ENCODE measurements at regions not wholly inside any gene's neighbourhood (a gene's known extent, or its start where the extent isn't known, plus 50 kb on each side); places are given as distances from the start of the nearest gene placed in this dataset.

DNA sequence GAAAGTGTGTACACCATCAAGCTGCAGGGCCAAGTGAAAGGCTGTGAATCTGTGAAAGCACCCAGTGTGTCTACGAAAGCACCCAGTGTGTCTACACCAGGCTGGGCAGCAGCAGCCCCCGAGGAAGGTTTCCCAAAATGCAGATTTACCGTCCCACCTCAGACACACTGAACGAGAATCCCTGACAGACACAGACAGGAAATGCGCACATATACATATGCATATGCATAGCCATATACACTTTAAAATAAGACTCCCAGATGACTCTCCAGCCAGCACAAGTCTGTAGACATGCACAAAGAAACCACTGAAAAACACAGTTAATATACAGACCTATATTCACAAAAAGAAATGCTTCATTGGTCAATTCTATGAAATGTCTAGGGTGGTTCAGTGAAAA is 155.5 kb upstream of the OPCML start:
- H3K9me3 ChIP-seq (ENCODE audit: control insufficient read depth, low read depth, low read length): no peaks in the 10 kb centered on the region
- no peak overlapping the region for H3K27ac ChIP-seq (ENCODE audit: insufficient read length, low read depth, low read length)
- no peak overlapping the region for H4K91ac ChIP-seq (ENCODE audit: insufficient read length, low read depth, low read length)
- no peak overlapping the region for H3K14ac ChIP-seq (ENCODE audit: insufficient read depth, low read length)
- H4K8ac ChIP-seq (replicated peaks; ENCODE audit: insufficient read length, low read depth, low read length): no peak overlapping the region
- H3K18ac ChIP-seq (ENCODE audit: insufficient read length, low read depth, low read length): no peak overlapping the region
- no peak overlapping the region for H2BK5ac ChIP-seq (ENCODE audit: insufficient read length, low read length)
- H2BK12ac ChIP-seq (ENCODE audit: insufficient read length, low read depth, low read length): no peak overlapping the region
- Mint-ChIP-seq H3K27me3 (ENCODE audit: low read depth) (no peaks in the 10 kb centered on the region), H3K36me3 (ENCODE audit: insufficient read depth in 1 of 3, low read depth in 3 of 3) (no peaks in the 10 kb centered on the region; a peak in 1 of 7 replicates), H3K4me3 (no peak overlapping the region), H3K9me3 (no peaks in the 10 kb centered on the region), H3K27ac (no peak overlapping the region), H3K4me1 (0 out of 4 replicates have a peak, but pooled peaks cover 0 to 4% of the 10 kb centered on the region in 2 experiments)
- no peak overlapping the region for H3K56ac ChIP-seq (ENCODE audit: insufficient read length, low read depth, low read length)
- H3T11ph ChIP-seq (ENCODE audit: low read length): no peak overlapping the region
- no peaks in the 10 kb centered on the region for H3K27me3 ChIP-seq (ENCODE audit: insufficient read depth, low read length)
- H2BK15ac ChIP-seq (ENCODE audit: low read depth, low read length): no peak overlapping the region
- TF ChIP-seq, protein P1, sequence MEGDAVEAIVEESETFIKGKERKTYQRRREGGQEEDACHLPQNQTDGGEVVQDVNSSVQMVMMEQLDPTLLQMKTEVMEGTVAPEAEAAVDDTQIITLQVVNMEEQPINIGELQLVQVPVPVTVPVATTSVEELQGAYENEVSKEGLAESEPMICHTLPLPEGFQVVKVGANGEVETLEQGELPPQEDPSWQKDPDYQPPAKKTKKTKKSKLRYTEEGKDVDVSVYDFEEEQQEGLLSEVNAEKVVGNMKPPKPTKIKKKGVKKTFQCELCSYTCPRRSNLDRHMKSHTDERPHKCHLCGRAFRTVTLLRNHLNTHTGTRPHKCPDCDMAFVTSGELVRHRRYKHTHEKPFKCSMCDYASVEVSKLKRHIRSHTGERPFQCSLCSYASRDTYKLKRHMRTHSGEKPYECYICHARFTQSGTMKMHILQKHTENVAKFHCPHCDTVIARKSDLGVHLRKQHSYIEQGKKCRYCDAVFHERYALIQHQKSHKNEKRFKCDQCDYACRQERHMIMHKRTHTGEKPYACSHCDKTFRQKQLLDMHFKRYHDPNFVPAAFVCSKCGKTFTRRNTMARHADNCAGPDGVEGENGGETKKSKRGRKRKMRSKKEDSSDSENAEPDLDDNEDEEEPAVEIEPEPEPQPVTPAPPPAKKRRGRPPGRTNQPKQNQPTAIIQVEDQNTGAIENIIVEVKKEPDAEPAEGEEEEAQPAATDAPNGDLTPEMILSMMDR (conservative IDR thresholded peaks at IDR 0.05): no peak
- H3K23ac ChIP-seq (ENCODE audit: insufficient read length, low read depth, low read length): no peak overlapping the region
- WGBS (ENCODE audit: extremely low coverage, insufficient read length, low lambda C conversion rate): no CpG with 5 or more reads among the region's 5 CpGs
- no peaks in the 10 kb centered on the region for H4K20me1 ChIP-seq (ENCODE audit: control insufficient read depth, insufficient read depth, insufficient read length)
- H4K5ac ChIP-seq (ENCODE audit: insufficient read length, low read depth, low read length): no peak overlapping the region
- no peak overlapping the region for H2AK5ac ChIP-seq (ENCODE audit: insufficient read length, low read length)
- no peak overlapping the region for H3K9ac ChIP-seq (ENCODE audit: extremely low read depth, insufficient read length, low read length)
- no peak overlapping the region for H3K4ac ChIP-seq (ENCODE audit: low read depth, low read length)
- H2BK120ac ChIP-seq (ENCODE audit: low read depth, low read length, poor library complexity, severe bottlenecking): no peak overlapping the region
- H3K79me2 ChIP-seq (ENCODE audit: insufficient read depth, low read length): no peaks in the 10 kb centered on the region
- H2BK20ac ChIP-seq (ENCODE audit: low read depth, low read length, poor library complexity, severe bottlenecking): no peak overlapping the region
- no peak for DNase-seq
- H3K23me2 ChIP-seq (ENCODE audit: insufficient read length, low read depth, low read length, poor library complexity, severe bottlenecking): no peaks in the 10 kb centered on the region
- H2AFZ ChIP-seq (ENCODE audit: low read length): no peak overlapping the region
- no peaks in the 10 kb centered on the region for H3K79me1 ChIP-seq (ENCODE audit: insufficient read depth, low read depth, low read length, poor library complexity, severe bottlenecking)
- H3K4me2 ChIP-seq (ENCODE audit: insufficient read depth, insufficient read length, low read length): no peak overlapping the region
- H3K4me1 ChIP-seq (ENCODE audit: insufficient read depth, low read length): no peaks in the 10 kb centered on the region

Measured in H9 (cell line).